Fibroblast of lung (primary cell): ENCODE measurements at regions not wholly inside any gene's neighbourhood (a gene's known extent, or its start where the extent isn't known, plus 50 kb on each side); places are given as distances from the start of the nearest gene placed in this dataset.

Experiments
- DNase-seq, 2 donors: peaks; one replicate each; pipeline versions ENCODE4 v3.0.0 to v3.0.0-alpha.2; 2010; ENCODE audit warnings: low read depth in 2 of 2
- H2AFZ ChIP-seq: 2 replicates; pipeline ENCODE4 v1.5.1; 2012; ENCODE audit warnings: low read length, control low read depth, inconsistent platforms
- H3K27ac ChIP-seq: 2 replicates; pipeline ENCODE4 v1.5.1; 2011; ENCODE audit warnings: low read length, control low read depth; ENCODE audit not compliant: insufficient read depth
- H3K27me3 ChIP-seq: 2 replicates; pipeline ENCODE4 v1.5.1; 2011; ENCODE audit warnings: mild to moderate bottlenecking, low read length; ENCODE audit not compliant: control insufficient read depth, insufficient read depth
- H3K36me3 ChIP-seq: 2 replicates; pipeline ENCODE4 v1.5.1; 2011; ENCODE audit warnings: low read length; ENCODE audit not compliant: control insufficient read depth, insufficient read depth
- H3K4me1 ChIP-seq: 2 replicates; pipeline ENCODE4 v1.5.1; 2011; ENCODE audit warnings: low read length; ENCODE audit not compliant: control insufficient read depth, insufficient read depth; ENCODE audit errors: extremely low read depth
- H3K4me2 ChIP-seq: 2 replicates; pipeline ENCODE4 v1.5.1; 2011; ENCODE audit warnings: low read length, control low read depth; ENCODE audit not compliant: insufficient read depth; ENCODE audit errors: extremely low read depth
- H3K4me3 ChIP-seq, 4 experiments: fragments of 200-600 bp in 1 of 4; sonication (generic) in 1 of 4; replicated peaks in 1 of 4; 2 replicates each; pipeline ENCODE4 v1.5.1; 2011 to 2016; ENCODE audit warnings: low read length in 4 of 4, low read depth in 3 of 4, mild to moderate bottlenecking in 3 of 4, control low read depth in 2 of 4, inconsistent platforms in 1 of 4, mixed read lengths in 1 of 4; ENCODE audit not compliant: insufficient read depth in 1 of 4; ENCODE audit errors: control extremely low read depth in 1 of 4
- H3K79me2 ChIP-seq: 2 replicates; pipeline ENCODE4 v1.5.1; 2012; ENCODE audit warnings: mild to moderate bottlenecking, low read length, inconsistent platforms; ENCODE audit not compliant: control insufficient read depth, insufficient read depth
- H3K9ac ChIP-seq: 2 replicates; pipeline ENCODE4 v1.5.1; 2011; ENCODE audit warnings: mild to moderate bottlenecking, low read length, control low read depth; ENCODE audit not compliant: insufficient read depth
- H3K9me3 ChIP-seq: 2 replicates; pipeline ENCODE4 v1.5.1; 2012; ENCODE audit warnings: low read depth, low read length; ENCODE audit not compliant: control insufficient read depth, insufficient read depth
- H4K20me1 ChIP-seq: 2 replicates; pipeline ENCODE4 v1.5.1; 2011; ENCODE audit warnings: low read length; ENCODE audit not compliant: control insufficient read depth, insufficient read depth; ENCODE audit errors: extremely low read depth
- CTCF ChIP-seq, 2 donors: IDR thresholded peaks in 1 of 2; conservative IDR thresholded peaks in 1 of 2; 1 replicate in 1 of 2; 2 replicates in 1 of 2; pipeline ENCODE4 v1.5.1; 2011 to 2012; ENCODE audit warnings: low read length in 2 of 2, control low read depth in 1 of 2, inconsistent platforms in 1 of 2, low read depth in 1 of 2, mild to moderate bottlenecking in 1 of 2
- EZH2 ChIP-seq: IDR thresholded peaks from 2 replicates; pipeline ENCODE4 v1.5.1; 2012; ENCODE audit warnings: low read length, control low read depth, mild to moderate bottlenecking; ENCODE audit errors: missing control alignments

GRCh38 chr5:174790906-174791305 lies 66.5 kb downstream of the MSX2 start:
- no peak for TF ChIP-seq EZH2
- TF ChIP-seq CTCF (conservative IDR thresholded peaks at IDR 0.05 in 1 of 2, IDR thresholded peaks at IDR 0.05 in 1 of 2; ENCODE audit: low read depth in 1 of 2, low read length in 2 of 2), result no peak
- DNase-seq, result no peak
- Histone ChIP-seq H3K27ac (no peak overlapping the region), H3K9ac (no peak overlapping the region), H2AFZ (no peak overlapping the region), H4K20me1 (no peaks in the 10 kb centered on the region), H3K4me3 (no peak overlapping the region), H3K4me2 (no peak overlapping the region), H3K9me3 (no peaks in the 10 kb centered on the region), H3K4me1 (no peaks in the 10 kb centered on the region), H3K79me2 (no peaks in the 10 kb centered on the region), H3K36me3 (no peaks in the 10 kb centered on the region), H3K27me3 (no peaks in the 10 kb centered on the region)

GRCh38 chr5:174789596-174789995 lies 65.2 kb downstream of the MSX2 start:
- no peaks in the 10 kb centered on the region for H3K9me3 ChIP-seq
- no peak overlapping the region for H3K9ac ChIP-seq
- H4K20me1 ChIP-seq, result no peaks in the 10 kb centered on the region
- DNase-seq, result no peak
- no peak overlapping the region for H3K4me3 ChIP-seq
- H3K4me2 ChIP-seq, result no peak overlapping the region
- H3K4me1 ChIP-seq, result no peaks in the 10 kb centered on the region
- no peaks in the 10 kb centered on the region for H3K36me3 ChIP-seq
- no peak overlapping the region for H2AFZ ChIP-seq
- H3K27me3 ChIP-seq, result no peaks in the 10 kb centered on the region
- H3K27ac ChIP-seq, result no peak overlapping the region
- TF ChIP-seq EZH2 (no peak), CTCF (conservative IDR thresholded peaks at IDR 0.05 in 1 of 2, IDR thresholded peaks at IDR 0.05 in 1 of 2; ENCODE audit: low read depth in 1 of 2, low read length in 2 of 2) (no peak)
- no peaks in the 10 kb centered on the region for H3K79me2 ChIP-seq

GRCh38 chr5:174785120-174785680 lies 60.8 kb downstream of the MSX2 start:
- no peak for DNase-seq
- no peak overlapping the region for H3K4me2 ChIP-seq
- H3K9me3 ChIP-seq, result no peaks in the 10 kb centered on the region
- no peak overlapping the region for H2AFZ ChIP-seq
- H3K9ac ChIP-seq, result no peak overlapping the region
- H3K27me3 ChIP-seq, result no peaks in the 10 kb centered on the region
- H3K4me1 ChIP-seq, result no peaks in the 10 kb centered on the region
- no peak overlapping the region for H3K27ac ChIP-seq
- no peak overlapping the region for H3K4me3 ChIP-seq
- TF ChIP-seq EZH2, result no peak
- TF ChIP-seq CTCF (conservative IDR thresholded peaks at IDR 0.05 in 1 of 2, IDR thresholded peaks at IDR 0.05 in 1 of 2; ENCODE audit: low read depth in 1 of 2, low read length in 2 of 2), result no peak
- no peaks in the 10 kb centered on the region for H4K20me1 ChIP-seq
- H3K36me3 ChIP-seq, result no peaks in the 10 kb centered on the region
- H3K79me2 ChIP-seq, result no peaks in the 10 kb centered on the region
